ENCODE measurements at regions not wholly inside any gene's neighbourhood (a gene's known extent, or its start where the extent isn't known, plus 50 kb on each side); places are given as distances from the start of the nearest gene placed in this dataset.

- DNase-seq (ENCODE audit: low read depth in 3 of 3) = no peak
Measured at GRCh38 chr4:18582841-18583240, 561.3 kb upstream of the LCORL start.

GRCh38 chr4:18578307-18578706, 556.8 kb upstream of the LCORL start:
- DNase-seq (ENCODE audit: low read depth in 3 of 3) = no peak

GRCh38 chr4:18572481-18572880, 550.9 kb upstream of the LCORL start:
- no peak for DNase-seq (ENCODE audit: low read depth in 3 of 3)

GRCh38 chr4:18571301-18571761, 549.8 kb upstream of the LCORL start:
- no peak for DNase-seq (ENCODE audit: low read depth in 3 of 3)

GRCh38 chr4:18570370-18570769, 548.8 kb upstream of the LCORL start:
- DNase-seq (ENCODE audit: low read depth in 3 of 3) = no peak

GRCh38 chr4:18568600-18568999, 547.0 kb upstream of the LCORL start:
- DNase-seq (ENCODE audit: low read depth in 3 of 3) = no peak

- no peak for DNase-seq (ENCODE audit: low read depth in 3 of 3)
Measured at GRCh38 chr4:18566970-18567799, 545.6 kb upstream of the LCORL start.

GRCh38 chr4:18559492-18559891, 537.9 kb upstream of the LCORL start:
- no peak for DNase-seq (ENCODE audit: low read depth in 3 of 3)

GRCh38 chr4:18556402-18556801, 534.8 kb upstream of the LCORL start:
- DNase-seq (ENCODE audit: low read depth in 3 of 3) = no peak

GRCh38 chr4:18540349-18540748, 518.8 kb upstream of the LCORL start:
- no peak for DNase-seq (ENCODE audit: low read depth in 3 of 3)

GRCh38 chr4:18538121-18538520, 516.6 kb upstream of the LCORL start:
- DNase-seq (ENCODE audit: low read depth in 3 of 3) = no peak

GRCh38 chr4:18536428-18536827, 514.9 kb upstream of the LCORL start:
- no peak for DNase-seq (ENCODE audit: low read depth in 3 of 3)

- no peak for DNase-seq (ENCODE audit: low read depth in 3 of 3)
Measured at GRCh38 chr4:18535948-18536347, 514.4 kb upstream of the LCORL start.

- no peak for DNase-seq (ENCODE audit: low read depth in 3 of 3)
Measured at GRCh38 chr4:18533262-18533775, 511.8 kb upstream of the LCORL start.

GRCh38 chr4:18531731-18532130, 510.2 kb upstream of the LCORL start:
- no peak for DNase-seq (ENCODE audit: low read depth in 3 of 3)

GRCh38 chr4:18529482-18529881, 507.9 kb upstream of the LCORL start:
- DNase-seq (ENCODE audit: low read depth in 3 of 3) = no peak

GRCh38 chr4:18524667-18525066, 503.1 kb upstream of the LCORL start:
- no peak for DNase-seq (ENCODE audit: low read depth in 3 of 3)

GRCh38 chr4:18518098-18518497, 496.5 kb upstream of the LCORL start:
- no peak for DNase-seq (ENCODE audit: low read depth in 3 of 3)

- no peak for DNase-seq (ENCODE audit: low read depth in 3 of 3)
Measured at GRCh38 chr4:18513861-18514260, 492.3 kb upstream of the LCORL start.

- DNase-seq (ENCODE audit: low read depth in 3 of 3) = no peak
Measured at GRCh38 chr4:18512718-18513117, 491.2 kb upstream of the LCORL start.

GRCh38 chr4:18511727-18512126, 490.2 kb upstream of the LCORL start:
- DNase-seq (ENCODE audit: low read depth in 3 of 3) = no peak

- no peak for DNase-seq (ENCODE audit: low read depth in 3 of 3)
Measured at GRCh38 chr4:18508786-18509185, 487.2 kb upstream of the LCORL start.

GRCh38 chr4:18480928-18481327, 459.4 kb upstream of the LCORL start:
- DNase-seq (ENCODE audit: low read depth in 3 of 3) = no peak

GRCh38 chr4:18480342-18480741, 458.8 kb upstream of the LCORL start:
- no peak for DNase-seq (ENCODE audit: low read depth in 3 of 3)

Data from stimulated activated CD4-positive, alpha-beta T cell treated with anti-CD3 and anti-CD28 coated beads, TNF-alpha, amount 100 ng/mL, for 4 hours (primary cell).